ENCODE measurements at regions not wholly inside any gene's neighbourhood (a gene's known extent, or its start where the extent isn't known, plus 50 kb on each side); places are given as distances from the start of the nearest gene placed in this dataset.

DNA sequence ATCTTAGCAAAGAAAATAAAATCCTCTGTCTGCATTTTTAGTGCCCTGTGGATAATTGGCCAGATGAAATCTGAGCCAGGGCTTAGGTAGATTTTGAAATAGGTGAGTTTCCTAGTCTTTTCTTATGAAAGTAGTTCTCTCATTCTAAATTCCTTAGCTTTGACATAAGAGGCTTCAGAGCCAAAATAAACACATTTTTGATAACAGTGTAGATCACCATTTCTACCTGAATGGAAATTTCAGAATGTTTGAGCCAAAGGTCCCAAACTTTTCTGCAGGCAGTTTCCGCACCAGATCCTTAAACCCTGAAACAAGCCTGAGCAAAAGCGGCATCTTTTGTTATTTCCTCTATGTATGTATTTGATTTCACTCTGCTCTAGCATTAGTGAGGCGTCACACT lies 551.2 kb downstream of the EFNB2 start:
- peaks cover 10% of the 10 kb centered on the region for H3K4me1 Mint-ChIP-seq (ENCODE audit: low read depth)
- DNase-seq (ENCODE audit: low spot score), result no peak
- TF ChIP-seq, protein P1, sequence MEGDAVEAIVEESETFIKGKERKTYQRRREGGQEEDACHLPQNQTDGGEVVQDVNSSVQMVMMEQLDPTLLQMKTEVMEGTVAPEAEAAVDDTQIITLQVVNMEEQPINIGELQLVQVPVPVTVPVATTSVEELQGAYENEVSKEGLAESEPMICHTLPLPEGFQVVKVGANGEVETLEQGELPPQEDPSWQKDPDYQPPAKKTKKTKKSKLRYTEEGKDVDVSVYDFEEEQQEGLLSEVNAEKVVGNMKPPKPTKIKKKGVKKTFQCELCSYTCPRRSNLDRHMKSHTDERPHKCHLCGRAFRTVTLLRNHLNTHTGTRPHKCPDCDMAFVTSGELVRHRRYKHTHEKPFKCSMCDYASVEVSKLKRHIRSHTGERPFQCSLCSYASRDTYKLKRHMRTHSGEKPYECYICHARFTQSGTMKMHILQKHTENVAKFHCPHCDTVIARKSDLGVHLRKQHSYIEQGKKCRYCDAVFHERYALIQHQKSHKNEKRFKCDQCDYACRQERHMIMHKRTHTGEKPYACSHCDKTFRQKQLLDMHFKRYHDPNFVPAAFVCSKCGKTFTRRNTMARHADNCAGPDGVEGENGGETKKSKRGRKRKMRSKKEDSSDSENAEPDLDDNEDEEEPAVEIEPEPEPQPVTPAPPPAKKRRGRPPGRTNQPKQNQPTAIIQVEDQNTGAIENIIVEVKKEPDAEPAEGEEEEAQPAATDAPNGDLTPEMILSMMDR (IDR thresholded peaks at IDR 0.05), result no peak
- no peak overlapping the region for H3K27ac Mint-ChIP-seq (ENCODE audit: unreplicated experiment)
- no peaks in the 10 kb centered on the region for H3K27me3 Mint-ChIP-seq (ENCODE audit: low read depth)
- H3K9me3 Mint-ChIP-seq (ENCODE audit: low read depth), result no peaks in the 10 kb centered on the region
- H3K36me3 Mint-ChIP-seq (ENCODE audit: low read depth), result no peaks in the 10 kb centered on the region
- H3K4me3 Mint-ChIP-seq (ENCODE audit: unreplicated experiment), result no peak overlapping the region

DNA sequence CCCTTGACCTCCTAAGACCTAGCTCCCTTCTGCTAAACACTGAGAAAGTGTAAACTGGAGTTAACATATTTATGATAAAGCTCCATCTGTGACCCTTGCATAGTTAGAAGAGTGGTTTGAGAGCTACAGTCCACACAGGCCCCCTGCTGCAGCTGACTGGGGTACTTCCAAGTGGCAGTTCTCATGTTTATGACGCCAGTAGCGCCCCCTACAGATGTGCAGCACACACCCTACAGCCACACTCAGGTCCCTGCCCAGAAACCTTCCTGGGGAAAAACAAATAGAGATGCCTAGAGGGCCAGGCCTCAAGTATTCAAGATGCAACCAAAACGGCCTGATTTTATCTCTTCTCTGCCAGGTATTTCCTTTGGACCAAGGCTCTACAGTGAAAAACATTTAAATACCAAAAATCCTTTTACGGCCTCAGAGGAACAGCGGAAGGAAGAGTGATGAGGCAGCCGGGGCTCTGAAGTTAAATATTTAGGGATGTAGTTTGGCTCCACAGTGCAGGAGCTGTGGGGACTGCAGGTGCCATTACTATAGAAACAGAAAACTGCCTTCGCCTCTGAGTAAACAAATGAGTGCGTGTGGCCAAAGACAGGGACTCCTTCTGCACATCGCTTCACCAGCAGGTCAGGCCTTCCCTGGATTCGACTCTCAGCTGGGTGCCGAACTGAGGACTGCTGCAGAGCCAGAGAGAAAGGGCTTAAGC lies 553.1 kb downstream of the EFNB2 start:
- no peaks in the 10 kb centered on the region for H3K9me3 Mint-ChIP-seq (ENCODE audit: low read depth)
- H3K36me3 Mint-ChIP-seq (ENCODE audit: low read depth), result no peaks in the 10 kb centered on the region
- no peak for DNase-seq (ENCODE audit: low spot score)
- no peak overlapping the region for H3K27ac Mint-ChIP-seq (ENCODE audit: unreplicated experiment)
- H3K4me1 Mint-ChIP-seq (ENCODE audit: low read depth), result peaks cover 10% of the 10 kb centered on the region
- H3K4me3 Mint-ChIP-seq (ENCODE audit: unreplicated experiment), result no peak overlapping the region
- TF ChIP-seq, protein P1 (IDR thresholded peaks at IDR 0.05), result no peak
- H3K27me3 Mint-ChIP-seq (ENCODE audit: low read depth), result no peaks in the 10 kb centered on the region

DNA sequence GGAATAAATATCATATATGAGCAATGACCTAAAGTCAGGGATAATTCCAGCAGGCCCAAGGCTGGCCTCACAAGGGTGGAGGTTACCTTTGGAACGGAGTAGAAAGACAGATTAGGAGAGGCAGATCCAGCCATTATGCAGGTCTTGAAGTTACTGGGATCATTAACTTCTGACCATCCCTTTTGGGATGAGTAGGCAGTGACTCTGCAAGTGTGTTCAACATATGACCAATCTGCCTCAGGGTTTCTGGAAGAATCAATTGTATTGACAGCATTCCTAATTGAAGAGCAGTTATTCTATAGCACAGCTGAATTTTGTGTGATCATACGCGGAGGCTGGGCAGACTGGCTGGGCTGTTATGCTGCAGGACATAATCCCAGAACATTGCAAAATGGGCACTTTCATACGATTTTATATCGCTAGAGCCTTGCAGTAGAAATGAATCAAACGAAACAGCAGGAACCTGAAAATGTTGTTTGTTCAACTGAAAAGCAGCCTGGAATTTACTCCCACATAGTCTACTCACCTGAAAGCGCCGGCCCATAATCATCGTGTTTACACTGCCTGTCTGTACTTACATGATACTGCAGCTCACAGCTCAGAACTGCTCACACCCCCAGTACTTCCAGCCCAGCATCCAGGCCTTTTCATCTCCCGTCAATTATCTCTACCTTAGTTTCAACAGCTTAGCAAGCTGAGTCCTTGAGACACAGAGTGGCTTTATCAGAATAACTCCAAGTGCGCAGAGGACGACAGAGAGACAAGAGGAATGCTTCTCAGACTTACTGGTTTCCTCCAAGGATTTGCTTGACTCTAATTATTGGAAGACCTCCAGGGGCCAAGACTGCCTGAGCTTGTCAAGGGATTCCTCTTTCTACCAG lies 556.1 kb downstream of the EFNB2 start:
- TF ChIP-seq, protein P1 (IDR thresholded peaks at IDR 0.05), result no peak
- Mint-ChIP-seq H3K36me3 (ENCODE audit: low read depth) (no peaks in the 10 kb centered on the region), H3K9me3 (ENCODE audit: low read depth) (no peaks in the 10 kb centered on the region), H3K27ac (ENCODE audit: unreplicated experiment) (no peak overlapping the region), H3K4me3 (ENCODE audit: unreplicated experiment) (no peak overlapping the region), H3K27me3 (ENCODE audit: low read depth) (no peaks in the 10 kb centered on the region), H3K4me1 (ENCODE audit: low read depth) (peaks cover 10% of the 10 kb centered on the region)
- DNase-seq (ENCODE audit: low spot score), result no peak

DNA sequence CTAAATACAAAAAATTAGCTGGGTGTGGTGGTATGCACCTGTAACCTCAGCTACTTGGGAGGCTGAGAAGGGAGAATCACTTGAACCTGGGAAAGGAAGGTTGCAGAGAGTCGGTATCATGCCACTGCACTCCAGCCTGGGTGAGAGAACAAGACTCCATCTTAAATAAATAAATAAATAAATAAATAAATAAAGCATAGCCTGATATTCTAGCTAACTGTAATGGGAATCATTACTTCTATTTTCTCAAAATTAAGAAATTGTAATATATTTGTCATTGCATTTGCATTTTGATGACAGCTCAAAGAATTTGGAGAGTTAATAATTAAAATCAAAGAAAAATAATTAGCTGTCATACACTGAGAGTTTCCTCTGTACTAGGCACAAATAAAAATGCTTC lies 561.1 kb downstream of the EFNB2 start:
- Mint-ChIP-seq H3K4me1 (ENCODE audit: low read depth) (peaks cover 35% of the 10 kb centered on the region), H3K36me3 (ENCODE audit: low read depth) (no peaks in the 10 kb centered on the region), H3K27me3 (ENCODE audit: low read depth) (no peaks in the 10 kb centered on the region), H3K27ac (ENCODE audit: unreplicated experiment) (no peak overlapping the region), H3K4me3 (ENCODE audit: unreplicated experiment) (no peak overlapping the region), H3K9me3 (ENCODE audit: low read depth) (no peaks in the 10 kb centered on the region)
- TF ChIP-seq, protein P1 (IDR thresholded peaks at IDR 0.05), result no peak
- no peak for DNase-seq (ENCODE audit: low spot score)

DNA sequence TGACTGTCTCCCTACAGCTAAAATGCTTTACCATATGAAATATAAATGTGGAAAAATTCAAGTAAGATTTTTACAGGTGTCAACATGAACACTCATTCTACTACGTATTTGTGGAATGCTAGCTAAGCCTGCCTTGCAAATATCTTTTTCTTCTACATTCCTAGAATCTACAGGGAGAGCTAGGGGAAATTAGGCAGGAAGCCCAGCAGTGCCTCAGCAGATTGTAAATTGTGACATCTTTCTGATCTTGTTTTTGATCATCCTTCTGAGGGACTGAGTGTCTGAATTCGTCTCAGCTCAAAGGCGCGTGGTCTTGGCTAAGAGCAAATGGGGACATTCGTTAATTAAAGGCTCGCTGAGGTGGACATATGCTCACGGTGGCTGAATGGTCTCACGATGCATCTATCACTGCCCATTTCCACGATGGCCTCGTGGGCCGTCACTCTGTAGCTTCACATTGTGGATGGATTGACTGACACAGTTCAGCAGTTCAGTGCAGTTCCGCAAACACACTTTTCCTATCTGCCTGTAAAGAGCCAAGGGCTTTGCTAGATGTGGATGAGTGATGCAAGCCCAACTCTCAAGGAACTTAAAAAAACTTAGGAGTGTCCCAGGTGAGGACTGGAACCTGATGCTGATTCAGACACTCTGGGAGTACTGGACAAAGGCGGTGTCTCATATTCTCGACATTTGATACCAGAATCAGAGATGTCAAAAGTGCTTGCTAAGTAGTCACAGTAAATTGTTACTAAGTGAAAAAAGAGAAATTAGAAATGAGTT lies 562.5 kb downstream of the EFNB2 start:
- H3K9me3 Mint-ChIP-seq (ENCODE audit: low read depth), result no peaks in the 10 kb centered on the region
- no peak overlapping the region for H3K4me3 Mint-ChIP-seq (ENCODE audit: unreplicated experiment)
- no peak overlapping the region for H3K27ac Mint-ChIP-seq (ENCODE audit: unreplicated experiment)
- no peaks in the 10 kb centered on the region for H3K36me3 Mint-ChIP-seq (ENCODE audit: low read depth)
- TF ChIP-seq, protein P1 (IDR thresholded peaks at IDR 0.05), result no peak
- H3K27me3 Mint-ChIP-seq (ENCODE audit: low read depth), result no peaks in the 10 kb centered on the region
- no peak for DNase-seq (ENCODE audit: low spot score)
- peaks cover 42% of the 10 kb centered on the region for H3K4me1 Mint-ChIP-seq (ENCODE audit: low read depth)

Measured in chondrocyte (in vitro differentiated cells).